GM12878 (cell line): ENCODE measurements at regions not wholly inside any gene's neighbourhood (a gene's known extent, or its start where the extent isn't known, plus 50 kb on each side); places are given as distances from the start of the nearest gene placed in this dataset.
A peak's percentile ranks its signal among the peaks of the same experiment; 100 is the strongest.

Experiments
- ATF2 ChIP-seq: IDR thresholded peaks from 2 replicates; pipeline ENCODE4 v1.6.1; 2012; ENCODE audit warnings: low read length, inconsistent platforms
- ATF3 ChIP-seq: IDR thresholded peaks from 2 replicates; pipeline ENCODE4 v1.6.1; 2011; ENCODE audit warnings: low read depth, mild to moderate bottlenecking, low read length, moderate library complexity, borderline replicate concordance; ENCODE audit errors: extremely low read depth
- ATF7 ChIP-seq: fragments of 450-650 bp; IDR thresholded peaks from 2 replicates; pipeline ENCODE4 v1.6.1; 2016; ENCODE audit warnings: low read depth, mild to moderate bottlenecking
- BHLHE40 ChIP-seq, 2 experiments: fragments of 450-650 bp in 1 of 2; IDR thresholded peaks; 2 replicates each; pipeline ENCODE4 v1.6.1; 2011 to 2017; ENCODE audit warnings: low read depth in 2 of 2, borderline replicate concordance in 1 of 2, improper control_type of control experiment in 1 of 2, low read length in 1 of 2, mild to moderate bottlenecking in 1 of 2
- CTCF ChIP-seq, 3 experiments: IDR thresholded peaks in 2 of 3; conservative IDR thresholded peaks in 1 of 3; 2 replicates each; pipeline ENCODE4 v1.5.1; 2011; ENCODE audit warnings: low read depth in 3 of 3, low read length in 3 of 3, mild to moderate bottlenecking in 3 of 3, control low read depth in 2 of 3, moderate library complexity in 2 of 3, inconsistent platforms in 1 of 3, mixed read lengths in 1 of 3; ENCODE audit not compliant: control insufficient read depth in 2 of 3, insufficient read depth in 1 of 3; ENCODE audit errors: extremely low read depth in 1 of 3
- JUND ChIP-seq: IDR thresholded peaks from 2 replicates; pipeline ENCODE4 v1.6.1; 2012; ENCODE audit warnings: low read depth, mild to moderate bottlenecking, low read length, improper control_type of control experiment, moderate library complexity
- KDM1A ChIP-seq: fragments of 200-600 bp; sonication (generic); IDR thresholded peaks from 2 replicates; pipeline ENCODE4 v1.6.1; 2016; ENCODE audit warnings: borderline replicate concordance
- POLR2AphosphoS5 ChIP-seq: IDR thresholded peaks from 2 replicates; pipeline ENCODE4 v1.6.1; 2011; ENCODE audit warnings: mild to moderate bottlenecking, low read length, inconsistent platforms
- RAD51 ChIP-seq: fragments of 450-650 bp; IDR thresholded peaks from 2 replicates; pipeline ENCODE4 v1.6.1; 2016; ENCODE audit warnings: moderate library complexity, mild to moderate bottlenecking, inconsistent platforms
- RCOR1 ChIP-seq: conservative IDR thresholded peaks from 2 replicates; pipeline ENCODE4 v1.6.1; 2012; ENCODE audit warnings: low read depth, low read length, improper control_type of control experiment
- TARDBP ChIP-seq: IDR thresholded peaks from 2 replicates; pipeline ENCODE4 v1.6.1; 2016; ENCODE audit warnings: borderline replicate concordance
- ZSCAN29 ChIP-seq: fragments of 450-650 bp; IDR thresholded peaks from 2 replicates; pipeline ENCODE4 v1.6.1; 2017; ENCODE audit warnings: mild to moderate bottlenecking, moderate library complexity
- TF ChIP-seq, protein P1 (sequence below): IDR thresholded peaks from 2 replicates; pipeline ENCODE4 v1.6.1; 2012; ENCODE audit warnings: improper control_type of control experiment, low read depth, low read length; ENCODE audit not compliant: insufficient replicate concordance

DNA sequence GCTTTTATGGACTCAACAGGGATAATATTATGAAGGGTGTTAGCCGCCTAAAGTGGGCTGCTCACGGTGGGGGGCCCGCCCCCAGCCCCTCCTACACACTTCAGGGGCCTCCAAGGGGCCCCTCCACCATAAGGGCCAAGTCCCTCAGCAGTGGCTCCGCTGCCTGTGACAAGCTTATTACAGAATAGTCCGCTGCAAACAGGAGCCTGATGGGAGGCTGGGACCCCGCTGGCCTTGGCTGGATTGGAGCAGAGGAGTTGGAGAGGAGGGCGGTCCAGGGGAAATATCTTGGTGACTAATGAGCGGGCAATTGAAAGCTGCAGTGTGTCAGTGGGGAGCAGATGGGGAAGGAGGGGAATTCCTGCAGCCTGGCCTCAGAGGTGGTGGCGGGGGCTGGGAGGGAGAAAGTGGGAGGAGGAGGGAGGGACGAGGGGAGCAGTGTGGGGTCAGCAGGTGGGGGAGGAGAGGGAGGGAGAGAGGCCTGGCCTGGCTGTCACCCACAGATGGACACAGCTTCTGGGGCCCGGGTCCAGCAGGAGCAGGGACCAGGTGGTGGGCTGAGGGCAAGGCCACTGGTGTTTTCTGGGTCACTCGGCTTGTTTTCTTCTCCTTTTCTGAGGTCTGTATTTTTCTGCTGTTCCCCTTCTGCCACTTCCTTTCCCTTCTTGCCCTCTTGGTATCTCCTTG lies 57.6 kb upstream of the FOXP4 start:
- TF ChIP-seq KDM1A (no peak), RCOR1 (no peak), POLR2AphosphoS5 (no peak), JUND (no peak), CTCF (IDR thresholded peaks at IDR 0.05 in 2 of 3, conservative IDR thresholded peaks at IDR 0.05 in 1 of 3; ENCODE audit: control insufficient read depth in 2 of 3, extremely low read depth in 1 of 3, insufficient read depth in 1 of 3, low read depth in 3 of 3, low read length in 3 of 3) (no peak), ATF7 (0 out of 2 replicates have a peak, but pooled peaks have one; percentile 15), ATF3 (no peak), RAD51 (no peak), ATF2 (no peak), ZSCAN29 (no peak), BHLHE40 (IDR thresholded peaks at IDR 0.05; ENCODE audit: borderline replicate concordance in 1 of 2, low read depth in 2 of 2, low read length in 1 of 2) (0 out of 4 replicates have a peak, but pooled peaks of 1 of the 2 experiments have one; percentile 2), TARDBP (no peak)
- TF ChIP-seq, protein P1, sequence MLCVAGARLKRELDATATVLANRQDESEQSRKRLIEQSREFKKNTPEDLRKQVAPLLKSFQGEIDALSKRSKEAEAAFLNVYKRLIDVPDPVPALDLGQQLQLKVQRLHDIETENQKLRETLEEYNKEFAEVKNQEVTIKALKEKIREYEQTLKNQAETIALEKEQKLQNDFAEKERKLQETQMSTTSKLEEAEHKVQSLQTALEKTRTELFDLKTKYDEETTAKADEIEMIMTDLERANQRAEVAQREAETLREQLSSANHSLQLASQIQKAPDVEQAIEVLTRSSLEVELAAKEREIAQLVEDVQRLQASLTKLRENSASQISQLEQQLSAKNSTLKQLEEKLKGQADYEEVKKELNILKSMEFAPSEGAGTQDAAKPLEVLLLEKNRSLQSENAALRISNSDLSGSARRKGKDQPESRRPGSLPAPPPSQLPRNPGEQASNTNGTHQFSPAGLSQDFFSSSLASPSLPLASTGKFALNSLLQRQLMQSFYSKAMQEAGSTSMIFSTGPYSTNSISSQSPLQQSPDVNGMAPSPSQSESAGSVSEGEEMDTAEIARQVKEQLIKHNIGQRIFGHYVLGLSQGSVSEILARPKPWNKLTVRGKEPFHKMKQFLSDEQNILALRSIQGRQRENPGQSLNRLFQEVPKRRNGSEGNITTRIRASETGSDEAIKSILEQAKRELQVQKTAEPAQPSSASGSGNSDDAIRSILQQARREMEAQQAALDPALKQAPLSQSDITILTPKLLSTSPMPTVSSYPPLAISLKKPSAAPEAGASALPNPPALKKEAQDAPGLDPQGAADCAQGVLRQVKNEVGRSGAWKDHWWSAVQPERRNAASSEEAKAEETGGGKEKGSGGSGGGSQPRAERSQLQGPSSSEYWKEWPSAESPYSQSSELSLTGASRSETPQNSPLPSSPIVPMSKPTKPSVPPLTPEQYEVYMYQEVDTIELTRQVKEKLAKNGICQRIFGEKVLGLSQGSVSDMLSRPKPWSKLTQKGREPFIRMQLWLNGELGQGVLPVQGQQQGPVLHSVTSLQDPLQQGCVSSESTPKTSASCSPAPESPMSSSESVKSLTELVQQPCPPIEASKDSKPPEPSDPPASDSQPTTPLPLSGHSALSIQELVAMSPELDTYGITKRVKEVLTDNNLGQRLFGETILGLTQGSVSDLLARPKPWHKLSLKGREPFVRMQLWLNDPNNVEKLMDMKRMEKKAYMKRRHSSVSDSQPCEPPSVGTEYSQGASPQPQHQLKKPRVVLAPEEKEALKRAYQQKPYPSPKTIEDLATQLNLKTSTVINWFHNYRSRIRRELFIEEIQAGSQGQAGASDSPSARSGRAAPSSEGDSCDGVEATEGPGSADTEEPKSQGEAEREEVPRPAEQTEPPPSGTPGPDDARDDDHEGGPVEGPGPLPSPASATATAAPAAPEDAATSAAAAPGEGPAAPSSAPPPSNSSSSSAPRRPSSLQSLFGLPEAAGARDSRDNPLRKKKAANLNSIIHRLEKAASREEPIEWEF: no peak
